GM12874 (cell line): ENCODE measurements at regions not wholly inside any gene's neighbourhood (a gene's known extent, or its start where the extent isn't known, plus 50 kb on each side); places are given as distances from the start of the nearest gene placed in this dataset.

Experiments
- TF ChIP-seq, protein P1 (sequence below): IDR thresholded peaks from 2 replicates; pipeline ENCODE4 v1.5.1; 2011; ENCODE audit warnings: low read depth, mild to moderate bottlenecking, control low read depth, low read length, moderate library complexity; ENCODE audit not compliant: insufficient read depth

DNA sequence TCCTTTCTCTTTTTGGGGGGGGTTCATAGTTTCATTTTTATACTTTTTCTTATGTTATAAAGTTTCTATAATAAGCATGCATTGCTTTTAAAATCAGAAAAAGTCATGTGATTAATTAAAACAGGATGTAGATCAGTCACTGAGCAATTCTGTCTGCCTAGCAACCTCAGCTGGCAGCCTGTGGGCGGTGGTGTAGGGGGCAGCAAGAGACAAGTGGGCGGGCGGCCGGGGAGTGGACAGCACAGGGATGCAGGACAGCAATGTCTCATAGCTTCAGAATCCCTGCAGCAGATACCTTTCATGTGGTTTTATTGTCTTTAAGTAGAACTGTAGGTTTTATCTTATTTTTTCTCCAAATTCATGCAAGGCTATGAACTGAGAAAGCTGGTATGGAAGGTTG lies 101.9 kb upstream of the S1PR3 start:
- TF ChIP-seq, protein P1, sequence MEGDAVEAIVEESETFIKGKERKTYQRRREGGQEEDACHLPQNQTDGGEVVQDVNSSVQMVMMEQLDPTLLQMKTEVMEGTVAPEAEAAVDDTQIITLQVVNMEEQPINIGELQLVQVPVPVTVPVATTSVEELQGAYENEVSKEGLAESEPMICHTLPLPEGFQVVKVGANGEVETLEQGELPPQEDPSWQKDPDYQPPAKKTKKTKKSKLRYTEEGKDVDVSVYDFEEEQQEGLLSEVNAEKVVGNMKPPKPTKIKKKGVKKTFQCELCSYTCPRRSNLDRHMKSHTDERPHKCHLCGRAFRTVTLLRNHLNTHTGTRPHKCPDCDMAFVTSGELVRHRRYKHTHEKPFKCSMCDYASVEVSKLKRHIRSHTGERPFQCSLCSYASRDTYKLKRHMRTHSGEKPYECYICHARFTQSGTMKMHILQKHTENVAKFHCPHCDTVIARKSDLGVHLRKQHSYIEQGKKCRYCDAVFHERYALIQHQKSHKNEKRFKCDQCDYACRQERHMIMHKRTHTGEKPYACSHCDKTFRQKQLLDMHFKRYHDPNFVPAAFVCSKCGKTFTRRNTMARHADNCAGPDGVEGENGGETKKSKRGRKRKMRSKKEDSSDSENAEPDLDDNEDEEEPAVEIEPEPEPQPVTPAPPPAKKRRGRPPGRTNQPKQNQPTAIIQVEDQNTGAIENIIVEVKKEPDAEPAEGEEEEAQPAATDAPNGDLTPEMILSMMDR = no peak

DNA sequence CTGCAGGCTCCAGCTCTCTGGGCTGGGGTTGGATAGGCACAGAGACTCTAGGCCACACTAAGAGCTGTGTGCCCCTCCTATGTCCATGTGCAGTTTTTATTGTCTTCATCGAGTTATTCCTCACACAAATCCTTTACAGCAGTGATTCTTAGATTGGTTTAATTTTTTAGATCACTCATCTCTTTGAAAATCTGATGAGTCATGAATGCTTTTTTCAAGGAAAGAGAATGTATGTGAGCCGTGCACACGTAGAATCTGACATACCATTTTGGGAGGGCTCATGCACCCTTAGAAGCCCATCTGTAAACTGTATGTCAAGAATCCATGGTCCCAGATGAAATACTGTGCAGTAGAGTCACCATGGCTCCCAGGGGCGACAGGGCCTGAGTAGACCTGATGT lies 100.7 kb upstream of the S1PR3 start:
- TF ChIP-seq, protein P1 = no peak

DNA sequence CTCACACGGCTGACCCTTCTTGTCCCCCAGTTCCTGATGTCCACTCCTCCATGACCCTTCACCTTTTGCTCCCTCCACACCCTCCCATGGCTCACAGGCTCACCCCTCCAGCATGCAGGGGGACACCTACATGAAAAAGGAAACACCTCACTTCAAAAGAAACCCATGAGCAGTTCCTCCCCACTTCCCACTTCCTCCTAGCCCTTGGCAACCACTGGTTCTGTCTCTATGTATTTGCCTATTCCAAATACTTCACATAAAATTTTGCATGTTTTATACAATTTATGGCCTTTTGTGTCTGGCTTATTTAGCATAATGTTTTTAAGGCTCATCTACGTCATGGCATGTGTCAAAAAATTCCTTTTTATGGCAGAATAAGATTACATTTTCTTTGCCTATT lies 100.2 kb upstream of the S1PR3 start:
- TF ChIP-seq, protein P1 = no peak

DNA sequence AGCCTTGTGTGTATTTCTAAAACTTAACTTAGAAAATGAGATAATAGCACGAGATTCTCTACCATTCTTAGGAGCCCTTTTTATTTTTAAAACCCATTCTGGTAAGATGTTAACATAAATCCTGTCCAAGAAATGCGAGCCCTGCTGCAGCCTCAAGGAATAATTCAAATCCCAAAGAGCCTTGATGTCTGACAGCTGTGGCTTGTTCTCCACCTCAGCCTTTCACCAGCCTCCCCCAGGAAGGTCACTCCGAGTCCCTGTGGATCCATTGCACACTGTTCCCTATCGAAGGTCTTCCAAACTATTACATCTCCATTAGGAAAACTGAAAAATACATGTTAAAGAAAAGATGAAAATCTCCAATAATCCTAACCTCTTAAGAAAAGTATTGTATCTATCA lies 98.5 kb upstream of the S1PR3 start:
- TF ChIP-seq, protein P1 = no peak

DNA sequence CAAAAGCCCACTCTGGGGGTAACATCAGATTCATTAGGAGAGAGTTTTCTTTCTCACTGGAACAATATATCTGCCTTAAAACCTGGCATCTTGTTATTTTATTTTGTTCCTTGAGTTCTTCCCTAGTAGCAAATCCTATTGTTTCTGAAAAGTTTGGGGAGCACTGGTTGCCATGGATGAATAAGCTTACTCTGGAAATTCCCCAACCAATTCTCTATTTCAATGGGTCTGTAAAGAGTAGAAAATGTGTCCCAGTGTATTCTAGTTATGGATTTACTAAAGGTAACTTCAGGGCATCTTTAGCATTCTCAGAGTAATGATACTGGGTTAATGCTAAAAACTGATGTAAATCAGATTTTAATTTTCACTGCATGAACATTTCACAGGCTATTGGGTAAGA lies 94.2 kb upstream of the S1PR3 start:
- TF ChIP-seq, protein P1 = no peak

DNA sequence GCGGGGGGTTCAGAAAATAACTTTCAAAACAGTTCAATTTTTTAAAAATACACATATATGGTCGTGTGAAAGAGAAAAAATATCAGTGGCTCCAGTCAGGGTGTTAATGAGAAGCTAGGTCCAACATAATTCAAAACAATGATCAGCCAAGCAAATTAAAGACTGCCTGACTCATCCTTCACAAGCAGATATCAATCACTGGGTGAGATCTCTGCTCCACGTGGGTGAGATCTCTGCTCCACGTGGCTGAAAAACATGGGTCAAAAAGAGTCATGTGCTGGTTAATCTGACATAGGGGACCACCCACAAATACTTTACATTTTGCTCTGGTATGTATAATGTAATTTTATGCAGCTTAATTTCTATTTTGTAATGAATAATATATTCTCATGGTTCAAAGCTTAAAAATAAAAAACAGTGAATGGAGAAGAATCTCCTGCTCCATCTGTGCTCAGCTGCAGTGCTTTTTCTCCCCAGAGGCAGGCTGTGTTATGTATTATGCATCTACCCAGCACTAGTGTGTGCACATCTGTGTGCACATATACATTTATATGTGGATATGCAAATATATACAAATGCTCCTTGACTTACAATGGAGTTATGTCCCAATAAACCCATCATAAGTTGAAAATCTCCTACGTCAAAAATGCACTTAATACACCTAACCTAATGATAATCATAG lies 93.1 kb upstream of the S1PR3 start:
- TF ChIP-seq, protein P1 = no peak

DNA sequence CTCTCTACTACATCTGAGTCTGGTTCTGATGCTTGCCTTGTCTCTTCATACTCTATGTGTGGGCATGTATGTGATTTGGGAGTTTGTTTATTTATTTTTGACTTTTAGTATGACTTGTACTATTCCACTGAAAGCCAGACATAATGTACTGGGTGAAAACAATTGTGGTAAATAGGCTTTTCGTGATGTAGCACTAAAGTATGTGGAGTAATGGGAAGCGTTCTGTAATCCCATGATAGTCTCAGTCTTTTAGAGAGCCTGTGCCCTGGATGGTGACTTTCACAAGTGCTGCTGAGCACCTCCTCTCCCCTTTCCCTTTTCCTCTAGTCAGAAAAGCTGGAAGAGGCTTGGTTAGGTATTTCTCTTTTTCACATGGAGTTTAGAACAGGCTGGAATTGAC lies 85.8 kb upstream of the S1PR3 start:
- TF ChIP-seq, protein P1 = no peak

DNA sequence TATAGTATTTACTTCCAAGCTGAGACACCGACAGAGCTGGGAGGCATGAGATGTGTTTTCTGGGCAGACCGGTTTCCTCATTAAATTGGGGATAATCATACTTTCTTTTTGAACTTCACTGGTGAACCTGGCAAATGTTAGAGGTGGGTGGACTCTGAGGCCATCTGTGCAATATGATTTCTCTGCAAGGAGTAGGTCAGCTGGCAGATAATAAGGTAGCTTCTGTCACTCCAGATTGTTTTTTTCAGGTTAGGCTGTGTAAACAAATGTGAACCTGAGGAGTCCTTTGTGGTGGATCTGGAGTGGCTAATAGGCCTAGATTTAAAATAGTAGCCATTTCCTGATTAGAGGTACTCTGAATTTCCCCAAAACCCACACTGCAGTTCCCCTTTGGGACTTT lies 75.4 kb upstream of the S1PR3 start:
- TF ChIP-seq, protein P1 = no peak
